ENCODE measurements at regions not wholly inside any gene's neighbourhood (a gene's known extent, or its start where the extent isn't known, plus 50 kb on each side); places are given as distances from the start of the nearest gene placed in this dataset.

- H3K4me1 ChIP-seq (ENCODE audit: insufficient read depth, low read length) = no peaks in the 10 kb centered on the region
- H3K27ac Mint-ChIP-seq = no peak overlapping the region
- no peaks in the 10 kb centered on the region for H4K20me1 ChIP-seq (ENCODE audit: control insufficient read depth, insufficient read depth, insufficient read length)
- H3K4me2 ChIP-seq (ENCODE audit: insufficient read depth, insufficient read length, low read length) = no peak overlapping the region
- H3K79me2 ChIP-seq (ENCODE audit: insufficient read depth, low read length) = no peaks in the 10 kb centered on the region
- H2BK15ac ChIP-seq (ENCODE audit: low read depth, low read length) = no peak overlapping the region
- no peaks in the 10 kb centered on the region for H3K36me3 Mint-ChIP-seq (ENCODE audit: insufficient read depth in 1 of 3, low read depth in 3 of 3)
- H3K23me2 ChIP-seq (ENCODE audit: insufficient read length, low read depth, low read length, poor library complexity, severe bottlenecking) = no peaks in the 10 kb centered on the region
- no peaks in the 10 kb centered on the region for H3K79me1 ChIP-seq (ENCODE audit: insufficient read depth, low read depth, low read length, poor library complexity, severe bottlenecking)
- H3K4me3 Mint-ChIP-seq = no peak overlapping the region
- H3K56ac ChIP-seq (ENCODE audit: insufficient read length, low read depth, low read length) = no peak overlapping the region
- no peak overlapping the region for H2BK120ac ChIP-seq (ENCODE audit: low read depth, low read length, poor library complexity, severe bottlenecking)
- no peaks in the 10 kb centered on the region for H3K27me3 Mint-ChIP-seq (ENCODE audit: low read depth)
- H3K23ac ChIP-seq (ENCODE audit: insufficient read length, low read depth, low read length) = no peak overlapping the region
- no peak overlapping the region for H2AFZ ChIP-seq (ENCODE audit: low read length)
- H3T11ph ChIP-seq (ENCODE audit: low read length) = no peak overlapping the region
- H3K9me3 Mint-ChIP-seq = no peaks in the 10 kb centered on the region
- H2AK5ac ChIP-seq (ENCODE audit: insufficient read length, low read length) = no peak overlapping the region
- H4K91ac ChIP-seq (ENCODE audit: insufficient read length, low read depth, low read length) = no peak overlapping the region
- no peak for TF ChIP-seq CTCF (conservative IDR thresholded peaks at IDR 0.05)
- H4K5ac ChIP-seq (ENCODE audit: insufficient read length, low read depth, low read length) = no peak overlapping the region
- peaks cover 4 to 7% of the 10 kb centered on the region in 2 experiments for H3K4me1 Mint-ChIP-seq
- no peak overlapping the region for H2BK12ac ChIP-seq (ENCODE audit: insufficient read length, low read depth, low read length)
- no peak overlapping the region for H2BK20ac ChIP-seq (ENCODE audit: low read depth, low read length, poor library complexity, severe bottlenecking)
- H3K4ac ChIP-seq (ENCODE audit: low read depth, low read length) = no peak overlapping the region
- no peaks in the 10 kb centered on the region for H3K27me3 ChIP-seq (ENCODE audit: insufficient read depth, low read length)
- no peak overlapping the region for H3K27ac ChIP-seq (ENCODE audit: insufficient read length, low read depth, low read length)
- WGBS (ENCODE audit: extremely low coverage, insufficient read length, low lambda C conversion rate) = no CpG with 5 or more reads among the region's 1 CpG
- no peaks in the 10 kb centered on the region for H3K9me3 ChIP-seq (ENCODE audit: control insufficient read depth, low read depth, low read length)
- H3K9ac ChIP-seq (ENCODE audit: extremely low read depth, insufficient read length, low read length) = no peak overlapping the region
- no peak overlapping the region for H3K14ac ChIP-seq (ENCODE audit: insufficient read depth, low read length)
- H3K18ac ChIP-seq (ENCODE audit: insufficient read length, low read depth, low read length) = no peak overlapping the region
- H2BK5ac ChIP-seq (ENCODE audit: insufficient read length, low read length) = no peak overlapping the region
- DNase-seq = no peak
- no peak overlapping the region for H4K8ac ChIP-seq (replicated peaks; ENCODE audit: insufficient read length, low read depth, low read length)
Measured at GRCh38 chr1:163772246-163772645, 450.5 kb downstream of the NUF2 start.
